ENCODE measurements at regions not wholly inside any gene's neighbourhood (a gene's known extent, or its start where the extent isn't known, plus 50 kb on each side); places are given as distances from the start of the nearest gene placed in this dataset.

GRCh38 chr22:22193923-22194322 is 50.7 kb upstream of the VPREB1 start:
- TF ChIP-seq, protein P1, sequence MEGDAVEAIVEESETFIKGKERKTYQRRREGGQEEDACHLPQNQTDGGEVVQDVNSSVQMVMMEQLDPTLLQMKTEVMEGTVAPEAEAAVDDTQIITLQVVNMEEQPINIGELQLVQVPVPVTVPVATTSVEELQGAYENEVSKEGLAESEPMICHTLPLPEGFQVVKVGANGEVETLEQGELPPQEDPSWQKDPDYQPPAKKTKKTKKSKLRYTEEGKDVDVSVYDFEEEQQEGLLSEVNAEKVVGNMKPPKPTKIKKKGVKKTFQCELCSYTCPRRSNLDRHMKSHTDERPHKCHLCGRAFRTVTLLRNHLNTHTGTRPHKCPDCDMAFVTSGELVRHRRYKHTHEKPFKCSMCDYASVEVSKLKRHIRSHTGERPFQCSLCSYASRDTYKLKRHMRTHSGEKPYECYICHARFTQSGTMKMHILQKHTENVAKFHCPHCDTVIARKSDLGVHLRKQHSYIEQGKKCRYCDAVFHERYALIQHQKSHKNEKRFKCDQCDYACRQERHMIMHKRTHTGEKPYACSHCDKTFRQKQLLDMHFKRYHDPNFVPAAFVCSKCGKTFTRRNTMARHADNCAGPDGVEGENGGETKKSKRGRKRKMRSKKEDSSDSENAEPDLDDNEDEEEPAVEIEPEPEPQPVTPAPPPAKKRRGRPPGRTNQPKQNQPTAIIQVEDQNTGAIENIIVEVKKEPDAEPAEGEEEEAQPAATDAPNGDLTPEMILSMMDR (IDR thresholded peaks at IDR 0.05): no peak

DNA sequence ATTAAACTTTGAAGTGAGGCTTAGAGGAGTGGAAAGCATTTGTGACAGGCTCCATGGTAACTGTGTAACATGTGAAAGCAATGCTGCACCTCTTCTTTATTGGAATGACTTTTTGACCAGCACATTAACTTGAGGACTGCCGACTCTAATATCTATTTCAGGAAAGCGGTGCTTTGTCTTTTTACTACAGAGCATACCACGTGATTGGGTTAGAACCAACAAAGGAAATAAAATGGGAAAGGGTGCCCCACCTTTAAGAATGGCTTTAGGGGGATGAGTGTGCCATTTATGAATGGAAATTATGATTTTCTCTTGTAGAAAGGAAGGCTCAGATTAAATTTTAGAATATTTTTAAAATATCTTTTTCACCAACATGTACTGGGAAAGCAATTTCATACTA is 57.3 kb upstream of the VPREB1 start:
- TF ChIP-seq, protein P1 (IDR thresholded peaks at IDR 0.05): no peak

- TF ChIP-seq, protein P1 (IDR thresholded peaks at IDR 0.05): no peak
Measured at GRCh38 chr22:22185844-22186499, 58.6 kb upstream of the VPREB1 start.

DNA sequence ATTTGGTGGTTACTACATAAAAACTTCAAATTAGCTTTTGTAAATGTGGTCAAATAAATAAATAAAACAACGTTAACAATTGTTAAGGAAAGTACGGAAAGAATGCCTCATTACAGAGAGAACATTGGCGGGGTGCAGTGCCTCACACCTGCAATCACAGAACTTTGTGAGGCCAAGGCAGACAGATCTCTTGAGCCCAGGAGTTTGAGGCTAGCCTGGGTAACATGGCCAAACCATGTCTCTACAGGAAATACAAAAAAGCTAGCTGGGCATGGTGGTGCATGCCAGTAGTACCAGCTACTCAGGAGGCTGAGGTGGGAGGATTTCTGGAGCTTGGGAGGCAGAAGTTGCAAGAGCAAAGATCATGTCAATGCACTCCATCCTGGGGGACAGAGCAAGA is 59.4 kb upstream of the VPREB1 start:
- TF ChIP-seq, protein P1 (IDR thresholded peaks at IDR 0.05): no peak

DNA sequence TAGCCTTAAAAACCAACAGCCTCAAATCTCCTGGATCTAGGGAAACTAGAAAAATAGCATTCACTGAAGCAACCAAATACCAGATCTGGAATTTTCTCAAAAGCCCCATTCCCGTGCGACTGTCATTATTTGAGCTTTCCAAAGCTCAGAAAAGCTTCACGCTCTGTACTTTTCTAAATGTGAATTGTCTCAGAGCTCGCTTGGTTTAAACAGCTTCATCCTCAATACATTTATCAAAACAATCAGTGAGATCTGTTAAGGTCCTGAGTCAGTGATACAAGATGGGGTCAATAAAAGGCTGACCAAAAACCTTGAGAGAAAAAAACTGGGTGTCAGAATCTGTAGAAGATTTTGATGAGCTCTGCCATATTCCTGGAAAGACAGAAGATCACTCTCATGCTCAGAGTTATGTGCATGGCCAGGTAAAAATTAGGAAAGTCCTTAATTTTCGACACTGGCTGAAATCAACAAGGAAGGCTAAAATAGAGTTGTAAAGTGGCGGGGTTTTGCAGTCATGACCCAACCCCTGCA is 60.2 kb upstream of the VPREB1 start:
- TF ChIP-seq, protein P1 (IDR thresholded peaks at IDR 0.05): no peak

DNA sequence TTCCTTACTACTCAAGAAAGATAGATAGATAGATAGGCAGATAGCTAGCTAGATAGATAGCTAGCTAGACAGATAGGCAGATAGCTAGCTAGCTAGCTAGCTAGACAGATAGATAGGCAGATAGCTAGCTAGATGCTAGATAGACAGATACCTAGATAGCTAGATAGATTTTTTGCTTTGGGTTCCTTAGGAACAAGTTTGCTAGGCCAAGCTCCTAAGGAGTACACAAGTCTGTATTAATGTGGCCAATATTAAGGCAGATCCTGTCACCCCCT is 61.7 kb upstream of the VPREB1 start:
- TF ChIP-seq, protein P1 (IDR thresholded peaks at IDR 0.05): no peak

DNA sequence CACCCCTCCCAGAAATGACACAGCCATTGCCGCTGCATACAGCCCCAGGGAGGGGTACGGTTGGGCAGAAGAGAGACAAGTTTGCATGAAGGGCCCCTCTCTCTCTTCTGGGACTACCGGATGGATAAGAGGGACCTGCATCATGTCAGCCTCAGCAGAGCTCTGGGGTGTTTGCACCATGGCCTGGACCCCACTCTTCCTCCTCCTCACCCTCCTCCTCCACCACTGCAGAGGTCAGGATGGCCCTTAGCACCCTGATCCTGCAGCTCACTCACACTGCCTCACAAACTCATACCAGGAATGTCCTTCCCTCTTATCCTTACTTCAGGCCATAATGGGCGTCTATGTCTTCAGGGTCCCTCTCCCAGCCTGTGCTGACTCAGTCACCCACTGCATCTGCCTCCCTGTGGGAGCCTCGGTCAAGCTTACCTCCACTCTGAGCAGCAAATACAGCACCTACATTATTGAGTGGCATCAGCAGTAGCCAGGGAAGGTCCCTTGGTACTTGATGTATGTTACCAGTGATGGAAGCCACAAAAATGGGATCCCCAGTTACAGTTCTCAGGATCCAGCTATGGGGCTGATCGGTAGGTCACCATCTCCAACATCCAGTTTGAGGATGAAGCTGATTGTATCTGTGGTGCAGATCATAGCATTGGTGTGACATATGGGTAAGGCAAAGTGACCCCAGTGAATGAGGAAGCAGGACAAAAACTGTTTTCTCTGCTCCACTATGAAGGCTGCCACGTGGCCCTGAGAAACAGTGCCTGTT is 62.2 kb upstream of the VPREB1 start:
- TF ChIP-seq, protein P1 (IDR thresholded peaks at IDR 0.05): no peak

All from LNCAP (cell line).